ENCODE measurements at regions not wholly inside any gene's neighbourhood (a gene's known extent, or its start where the extent isn't known, plus 50 kb on each side); places are given as distances from the start of the nearest gene placed in this dataset.

DNA sequence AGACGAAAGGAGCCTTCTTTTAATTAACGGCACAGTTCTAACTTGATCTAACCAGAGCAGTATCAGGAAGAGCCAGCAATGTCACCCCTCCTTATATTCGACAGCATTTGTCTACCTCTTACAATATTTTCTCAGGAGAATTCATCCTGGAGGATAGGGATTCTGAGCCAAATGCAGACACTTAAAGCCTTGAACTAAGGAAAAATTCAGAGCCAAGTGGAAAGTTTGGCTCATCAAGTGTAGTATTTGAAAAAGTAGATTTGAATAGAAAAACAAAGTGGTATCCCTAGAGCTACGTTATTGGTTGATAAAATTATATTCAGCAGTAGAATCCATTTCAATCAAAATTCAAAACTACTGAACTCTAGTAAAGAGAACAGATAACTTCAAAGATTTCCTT is 732.0 kb upstream of the ADGRL2 start:
- Histone ChIP-seq H3K4me3 (ENCODE audit: low read depth, low read length) (no peak overlapping the region), H3K27ac (ENCODE audit: low read depth, low read length) (no peak overlapping the region), H3K9ac (ENCODE audit: low read depth, low read length) (no peak overlapping the region), H3K27me3 (ENCODE audit: control insufficient read depth, insufficient read depth, low read length) (no peaks in the 10 kb centered on the region), H3K4me1 (ENCODE audit: control insufficient read depth, insufficient read depth, low read length) (peaks cover 11% of the 10 kb centered on the region), H3K36me3 (ENCODE audit: control insufficient read depth, insufficient read depth, low read length) (no peaks in the 10 kb centered on the region), H3K9me3 (ENCODE audit: control insufficient read depth, insufficient read depth, low read length) (no peaks in the 10 kb centered on the region)

DNA sequence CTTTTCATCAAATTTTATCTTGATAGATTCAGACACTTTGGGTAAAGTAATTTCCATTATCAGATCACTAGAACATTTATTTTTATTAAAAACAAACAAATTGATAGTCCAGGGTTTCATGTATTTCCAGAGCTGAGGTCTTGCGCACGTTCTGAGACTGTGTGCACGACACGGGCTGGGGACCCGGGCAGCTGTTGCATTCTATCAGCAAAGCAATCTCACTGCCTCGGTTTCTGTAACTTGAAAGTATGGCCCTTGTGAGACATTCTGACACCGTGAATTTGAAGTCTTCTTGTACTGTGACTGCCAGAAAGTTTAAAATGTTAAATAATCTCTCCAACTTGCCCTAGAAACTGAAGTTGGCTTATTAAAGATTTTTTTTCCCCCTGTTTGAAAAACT is 746.9 kb upstream of the ADGRL2 start:
- H3K4me1 ChIP-seq (ENCODE audit: control insufficient read depth, insufficient read depth, low read length), result peaks cover 4% of the 10 kb centered on the region; the same call in 1 of the 2 replicates
- H3K9ac ChIP-seq (ENCODE audit: low read depth, low read length), result no peak overlapping the region
- no peaks in the 10 kb centered on the region for H3K27me3 ChIP-seq (ENCODE audit: control insufficient read depth, insufficient read depth, low read length)
- no peak overlapping the region for H3K4me3 ChIP-seq (ENCODE audit: low read depth, low read length)
- no peak overlapping the region for H3K27ac ChIP-seq (ENCODE audit: low read depth, low read length)
- no peaks in the 10 kb centered on the region for H3K36me3 ChIP-seq (ENCODE audit: control insufficient read depth, insufficient read depth, low read length)
- H3K9me3 ChIP-seq (ENCODE audit: control insufficient read depth, insufficient read depth, low read length), result no peaks in the 10 kb centered on the region

DNA sequence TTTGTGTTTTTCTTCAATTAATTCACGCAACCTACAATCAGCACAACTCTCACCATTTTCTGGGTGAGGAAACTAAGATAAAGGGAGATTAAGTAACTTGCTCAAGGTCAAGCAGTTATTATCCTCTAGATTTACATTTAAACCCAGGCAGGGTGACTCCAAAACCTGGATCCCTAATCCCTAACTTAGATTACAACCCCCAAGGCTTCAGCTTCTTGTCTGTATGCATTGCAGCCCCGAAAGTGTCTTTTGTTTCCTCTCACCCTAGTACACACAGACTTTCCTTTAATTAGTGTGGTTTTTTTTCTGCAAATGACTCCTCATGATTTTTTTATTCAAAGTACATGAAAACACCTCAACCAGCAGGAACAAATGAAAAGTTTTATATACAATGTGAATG is 748.6 kb upstream of the ADGRL2 start:
- H3K27ac ChIP-seq (ENCODE audit: low read depth, low read length), result no peak overlapping the region
- no peaks in the 10 kb centered on the region for H3K9me3 ChIP-seq (ENCODE audit: control insufficient read depth, insufficient read depth, low read length)
- no peak overlapping the region for H3K9ac ChIP-seq (ENCODE audit: low read depth, low read length)
- H3K4me3 ChIP-seq (ENCODE audit: low read depth, low read length), result no peak overlapping the region
- no peaks in the 10 kb centered on the region for H3K27me3 ChIP-seq (ENCODE audit: control insufficient read depth, insufficient read depth, low read length)
- peaks cover 4% of the 10 kb centered on the region; the same call in 1 of the 2 replicates for H3K4me1 ChIP-seq (ENCODE audit: control insufficient read depth, insufficient read depth, low read length)
- no peaks in the 10 kb centered on the region for H3K36me3 ChIP-seq (ENCODE audit: control insufficient read depth, insufficient read depth, low read length)

DNA sequence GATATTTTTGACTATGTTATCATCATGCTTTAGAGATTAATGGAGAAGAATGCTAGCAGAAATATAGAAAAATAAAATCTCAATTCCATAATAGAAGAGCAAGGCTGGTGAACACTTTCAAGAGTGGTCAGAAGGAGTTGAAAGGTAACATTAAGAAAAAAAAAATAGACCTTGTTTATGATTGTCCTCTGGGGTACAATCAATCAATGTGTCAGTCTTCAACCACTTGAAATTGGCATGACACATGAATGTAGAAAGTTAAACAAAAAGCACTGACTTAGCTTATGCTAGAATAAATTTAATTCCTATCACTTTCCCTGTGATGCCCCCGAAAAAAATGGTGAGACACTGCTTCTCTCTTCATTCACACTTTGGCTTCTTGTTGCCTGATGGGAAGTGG is 750.3 kb upstream of the ADGRL2 start:
- no peaks in the 10 kb centered on the region for H3K36me3 ChIP-seq (ENCODE audit: control insufficient read depth, insufficient read depth, low read length)
- peaks cover 4% of the 10 kb centered on the region; the same call in 1 of the 2 replicates for H3K4me1 ChIP-seq (ENCODE audit: control insufficient read depth, insufficient read depth, low read length)
- H3K9ac ChIP-seq (ENCODE audit: low read depth, low read length), result no peak overlapping the region
- H3K9me3 ChIP-seq (ENCODE audit: control insufficient read depth, insufficient read depth, low read length), result no peaks in the 10 kb centered on the region
- H3K27me3 ChIP-seq (ENCODE audit: control insufficient read depth, insufficient read depth, low read length), result no peaks in the 10 kb centered on the region
- no peak overlapping the region for H3K27ac ChIP-seq (ENCODE audit: low read depth, low read length)
- no peak overlapping the region for H3K4me3 ChIP-seq (ENCODE audit: low read depth, low read length)

DNA sequence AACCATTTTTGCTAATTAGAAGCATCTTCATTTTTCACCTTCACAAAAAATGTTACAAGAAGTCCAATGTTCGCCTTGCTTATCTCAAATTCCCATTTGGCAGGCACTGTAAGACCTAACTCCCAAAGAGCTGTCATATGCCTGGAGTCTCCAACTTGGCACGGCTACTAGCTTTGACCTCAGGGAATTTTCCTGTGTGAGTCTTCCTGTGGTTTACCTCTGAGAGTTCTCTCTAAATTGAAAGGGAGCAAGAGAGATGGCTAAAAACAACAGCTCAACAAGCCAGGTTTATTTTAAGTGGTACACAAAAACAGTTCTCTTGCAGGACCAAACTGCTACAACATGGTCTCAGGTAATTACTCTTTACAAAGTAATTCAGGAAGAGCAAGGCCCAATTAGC is 756.0 kb upstream of the ADGRL2 start:
- Histone ChIP-seq H3K36me3 (ENCODE audit: control insufficient read depth, insufficient read depth, low read length) (no peaks in the 10 kb centered on the region), H3K27ac (ENCODE audit: low read depth, low read length) (no peak overlapping the region), H3K9ac (ENCODE audit: low read depth, low read length) (no peak overlapping the region), H3K27me3 (ENCODE audit: control insufficient read depth, insufficient read depth, low read length) (no peaks in the 10 kb centered on the region), H3K4me3 (ENCODE audit: low read depth, low read length) (no peak overlapping the region; the same call in 1 of the 2 replicates), H3K4me1 (ENCODE audit: control insufficient read depth, insufficient read depth, low read length) (peaks cover 9% of the 10 kb centered on the region), H3K9me3 (ENCODE audit: control insufficient read depth, insufficient read depth, low read length) (no peaks in the 10 kb centered on the region)

DNA sequence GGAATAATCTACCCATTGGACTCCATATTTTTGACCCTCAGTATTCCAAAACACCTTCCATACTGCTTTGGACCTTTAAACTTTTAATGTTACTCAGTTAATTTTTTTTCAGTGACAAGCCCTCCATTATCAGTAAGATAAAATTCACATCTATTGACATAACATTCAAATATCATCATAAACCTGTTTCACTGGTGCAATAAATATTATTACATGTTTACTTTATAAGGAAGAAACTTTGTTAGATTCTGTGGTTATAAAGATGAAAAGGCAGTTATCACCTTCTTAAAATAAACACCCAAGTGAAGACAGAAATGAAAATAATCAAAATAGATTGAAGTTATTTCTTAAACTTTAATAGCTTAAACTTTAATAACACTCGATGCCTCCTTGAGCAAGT is 758.5 kb upstream of the ADGRL2 start:
- no peak overlapping the region for H3K4me3 ChIP-seq (ENCODE audit: low read depth, low read length)
- no peaks in the 10 kb centered on the region for H3K27me3 ChIP-seq (ENCODE audit: control insufficient read depth, insufficient read depth, low read length)
- H3K36me3 ChIP-seq (ENCODE audit: control insufficient read depth, insufficient read depth, low read length), result no peaks in the 10 kb centered on the region
- H3K9ac ChIP-seq (ENCODE audit: low read depth, low read length), result no peak overlapping the region
- peaks cover 9% of the 10 kb centered on the region for H3K4me1 ChIP-seq (ENCODE audit: control insufficient read depth, insufficient read depth, low read length)
- no peak overlapping the region for H3K27ac ChIP-seq (ENCODE audit: low read depth, low read length)
- no peaks in the 10 kb centered on the region for H3K9me3 ChIP-seq (ENCODE audit: control insufficient read depth, insufficient read depth, low read length)

DNA sequence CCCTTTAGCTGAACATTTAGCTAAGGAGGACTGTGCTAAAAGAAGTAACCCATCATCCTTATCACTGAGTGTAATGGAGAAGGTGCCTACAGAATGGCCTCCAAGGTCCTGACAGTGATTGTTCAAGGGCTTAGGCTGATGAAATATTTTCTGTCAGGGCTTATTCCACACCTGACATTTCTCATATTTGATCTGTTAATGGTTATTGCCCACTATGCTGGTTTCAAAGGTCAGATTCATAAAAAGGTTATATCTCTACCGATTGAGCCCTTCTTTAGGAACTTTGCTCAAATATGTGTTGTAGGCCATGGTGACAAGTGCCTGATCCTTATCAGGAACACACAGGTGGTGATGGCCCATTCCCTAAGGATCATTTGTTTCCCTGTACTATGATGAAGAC is 766.4 kb upstream of the ADGRL2 start:
- Histone ChIP-seq H3K4me3 (ENCODE audit: low read depth, low read length) (no peak overlapping the region), H3K9ac (ENCODE audit: low read depth, low read length) (no peak overlapping the region), H3K27me3 (ENCODE audit: control insufficient read depth, insufficient read depth, low read length) (no peaks in the 10 kb centered on the region), H3K36me3 (ENCODE audit: control insufficient read depth, insufficient read depth, low read length) (no peaks in the 10 kb centered on the region), H3K4me1 (ENCODE audit: control insufficient read depth, insufficient read depth, low read length) (no peaks in the 10 kb centered on the region), H3K9me3 (ENCODE audit: control insufficient read depth, insufficient read depth, low read length) (no peaks in the 10 kb centered on the region), H3K27ac (ENCODE audit: low read depth, low read length) (no peak overlapping the region)

DNA sequence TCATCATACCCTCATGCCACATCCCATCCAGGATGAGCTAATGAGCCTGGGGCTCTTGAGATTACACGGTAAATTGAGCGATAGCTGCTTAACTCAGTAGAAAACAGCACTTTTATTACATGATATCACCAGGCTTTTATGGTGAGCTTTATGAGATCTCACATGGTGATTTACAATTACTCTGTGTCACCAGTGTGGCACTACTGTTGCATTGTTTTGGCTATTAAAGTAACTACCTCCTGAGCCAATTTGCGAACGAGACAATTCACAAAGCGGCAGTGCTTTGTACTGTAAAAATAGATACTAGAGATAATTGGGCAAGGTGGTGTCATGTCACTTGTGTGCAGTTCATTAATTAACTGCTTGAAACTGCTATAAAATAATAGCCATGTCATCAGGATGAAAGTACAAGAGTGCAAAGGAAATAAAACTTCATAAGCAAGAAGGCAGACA is 767.7 kb upstream of the ADGRL2 start:
- Histone ChIP-seq H3K9me3 (ENCODE audit: control insufficient read depth, insufficient read depth, low read length) (no peaks in the 10 kb centered on the region), H3K36me3 (ENCODE audit: control insufficient read depth, insufficient read depth, low read length) (no peaks in the 10 kb centered on the region), H3K4me3 (ENCODE audit: low read depth, low read length) (no peak overlapping the region), H3K27me3 (ENCODE audit: control insufficient read depth, insufficient read depth, low read length) (no peaks in the 10 kb centered on the region), H3K4me1 (ENCODE audit: control insufficient read depth, insufficient read depth, low read length) (no peaks in the 10 kb centered on the region), H3K27ac (ENCODE audit: low read depth, low read length) (no peak overlapping the region), H3K9ac (ENCODE audit: low read depth, low read length) (no peak overlapping the region)

DNA sequence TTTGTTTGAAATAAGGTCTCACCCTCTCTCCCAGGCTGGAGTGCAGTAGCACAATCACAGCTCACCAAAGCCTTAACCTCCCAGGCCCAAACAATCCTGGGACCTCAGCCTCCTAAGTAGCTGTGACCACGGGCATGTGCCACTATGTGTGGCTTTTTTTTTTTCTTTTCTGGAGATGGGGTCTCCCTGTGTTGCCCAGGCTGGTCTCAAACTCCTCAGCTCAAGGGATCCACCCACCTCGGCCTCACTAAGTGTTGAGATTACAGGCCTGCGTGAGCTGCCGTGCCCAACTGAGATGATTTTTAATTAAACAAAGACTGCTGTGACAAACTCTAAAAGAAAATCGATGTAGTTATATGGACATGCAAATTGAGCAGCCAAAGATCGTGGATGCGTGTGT is 768.4 kb upstream of the ADGRL2 start:
- no peak overlapping the region for H3K27ac ChIP-seq (ENCODE audit: low read depth, low read length)
- H3K4me1 ChIP-seq (ENCODE audit: control insufficient read depth, insufficient read depth, low read length), result no peaks in the 10 kb centered on the region
- no peaks in the 10 kb centered on the region for H3K9me3 ChIP-seq (ENCODE audit: control insufficient read depth, insufficient read depth, low read length)
- no peak overlapping the region for H3K4me3 ChIP-seq (ENCODE audit: low read depth, low read length)
- H3K36me3 ChIP-seq (ENCODE audit: control insufficient read depth, insufficient read depth, low read length), result no peaks in the 10 kb centered on the region
- no peaks in the 10 kb centered on the region for H3K27me3 ChIP-seq (ENCODE audit: control insufficient read depth, insufficient read depth, low read length)
- no peak overlapping the region for H3K9ac ChIP-seq (ENCODE audit: low read depth, low read length)

DNA sequence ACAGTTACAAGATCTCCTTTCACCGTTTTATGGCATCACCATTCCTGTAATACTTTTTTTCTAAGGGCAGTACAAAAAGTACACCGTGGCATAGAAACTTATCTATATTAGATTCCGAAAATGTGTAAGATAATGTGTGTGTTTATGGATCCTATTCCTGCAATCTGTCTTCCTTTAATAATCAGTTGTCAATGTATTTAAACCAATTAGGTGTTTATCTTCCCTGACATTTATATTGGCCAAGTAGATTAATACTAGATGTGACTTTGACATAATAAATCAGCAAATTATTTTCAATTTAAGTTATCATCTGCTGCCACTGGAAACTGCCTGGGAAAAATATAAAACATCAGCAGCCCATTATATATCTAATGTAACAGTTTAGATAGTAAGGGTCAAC is 770.3 kb upstream of the ADGRL2 start:
- Histone ChIP-seq H3K4me1 (ENCODE audit: control insufficient read depth, insufficient read depth, low read length) (no peaks in the 10 kb centered on the region), H3K27me3 (ENCODE audit: control insufficient read depth, insufficient read depth, low read length) (no peaks in the 10 kb centered on the region), H3K9me3 (ENCODE audit: control insufficient read depth, insufficient read depth, low read length) (no peaks in the 10 kb centered on the region), H3K27ac (ENCODE audit: low read depth, low read length) (no peak overlapping the region), H3K9ac (ENCODE audit: low read depth, low read length) (no peak overlapping the region), H3K36me3 (ENCODE audit: control insufficient read depth, insufficient read depth, low read length) (no peaks in the 10 kb centered on the region), H3K4me3 (ENCODE audit: low read depth, low read length) (no peak overlapping the region)

DNA sequence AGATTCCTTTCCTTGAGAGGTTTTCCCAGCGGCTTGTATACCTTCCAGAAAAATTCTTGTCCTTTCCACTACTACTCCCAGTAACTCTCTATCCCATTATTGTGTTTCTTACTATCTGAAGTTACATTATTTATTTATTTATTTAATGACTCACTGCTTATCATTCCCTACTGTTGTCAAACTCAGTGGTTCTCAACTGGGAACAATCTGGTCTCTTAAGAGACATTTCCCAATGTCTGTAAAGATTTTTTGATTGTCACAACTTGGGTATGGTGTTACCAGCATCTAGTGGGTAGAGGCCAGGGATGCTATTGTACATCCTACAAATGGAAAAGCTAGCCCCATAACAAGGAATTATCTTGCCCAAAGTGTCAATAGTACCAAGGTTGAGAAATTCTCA is 771.5 kb upstream of the ADGRL2 start:
- no peaks in the 10 kb centered on the region for H3K9me3 ChIP-seq (ENCODE audit: control insufficient read depth, insufficient read depth, low read length)
- H3K4me3 ChIP-seq (ENCODE audit: low read depth, low read length), result no peak overlapping the region
- H3K36me3 ChIP-seq (ENCODE audit: control insufficient read depth, insufficient read depth, low read length), result no peaks in the 10 kb centered on the region
- no peak overlapping the region for H3K9ac ChIP-seq (ENCODE audit: low read depth, low read length)
- H3K27me3 ChIP-seq (ENCODE audit: control insufficient read depth, insufficient read depth, low read length), result no peaks in the 10 kb centered on the region
- H3K27ac ChIP-seq (ENCODE audit: low read depth, low read length), result no peak overlapping the region
- no peaks in the 10 kb centered on the region for H3K4me1 ChIP-seq (ENCODE audit: control insufficient read depth, insufficient read depth, low read length)

DNA sequence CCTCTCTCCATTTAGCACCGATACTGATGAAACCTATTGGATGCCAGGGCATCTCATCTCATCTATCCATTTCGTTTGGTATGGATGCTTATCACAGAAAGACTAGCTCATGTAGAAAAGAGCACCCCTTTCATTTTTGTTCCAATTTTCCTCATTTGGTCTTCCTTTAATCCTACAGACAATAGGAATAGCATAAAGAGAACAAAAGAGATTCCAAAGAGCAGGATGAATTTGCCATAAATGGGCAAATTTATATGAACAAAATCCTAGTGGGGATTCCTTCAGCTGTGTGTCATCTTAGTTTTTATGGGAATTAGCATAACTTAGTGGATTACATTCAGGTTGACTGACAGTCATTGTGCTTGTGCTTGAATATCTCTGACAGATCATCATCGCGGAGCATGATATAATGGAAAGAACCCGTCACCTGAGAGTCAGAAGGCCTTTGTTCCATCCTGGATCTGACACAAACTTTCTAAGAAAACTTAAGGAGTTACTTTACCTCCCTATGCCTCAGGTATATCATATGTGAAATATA is 777.5 kb upstream of the ADGRL2 start:
- Histone ChIP-seq H3K27me3 (ENCODE audit: control insufficient read depth, insufficient read depth, low read length) (peaks cover 49% of the 10 kb centered on the region), H3K9me3 (ENCODE audit: control insufficient read depth, insufficient read depth, low read length) (no peaks in the 10 kb centered on the region), H3K27ac (ENCODE audit: low read depth, low read length) (no peak overlapping the region), H3K4me3 (ENCODE audit: low read depth, low read length) (no peak overlapping the region), H3K4me1 (ENCODE audit: control insufficient read depth, insufficient read depth, low read length) (no peaks in the 10 kb centered on the region), H3K9ac (ENCODE audit: low read depth, low read length) (no peak overlapping the region), H3K36me3 (ENCODE audit: control insufficient read depth, insufficient read depth, low read length) (no peaks in the 10 kb centered on the region)

All from HUES48 (cell line).